GM18508 (cell line): ENCODE measurements at regions not wholly inside any gene's neighbourhood (a gene's known extent, or its start where the extent isn't known, plus 50 kb on each side); places are given as distances from the start of the nearest gene placed in this dataset.

Source experiments
- ATAC-seq: cut with Tn5 transposase; IDR thresholded peaks from one replicate; pipeline ENCODE4 v1.9.1; 2021; ENCODE audit warnings: moderate number of reproducible peaks; ENCODE audit not compliant: insufficient read depth, unreplicated experiment

- no peak for ATAC-seq
Measured at GRCh38 chr3:117228466-117228865, 518.9 kb downstream of the TUSC7 start.

DNA sequence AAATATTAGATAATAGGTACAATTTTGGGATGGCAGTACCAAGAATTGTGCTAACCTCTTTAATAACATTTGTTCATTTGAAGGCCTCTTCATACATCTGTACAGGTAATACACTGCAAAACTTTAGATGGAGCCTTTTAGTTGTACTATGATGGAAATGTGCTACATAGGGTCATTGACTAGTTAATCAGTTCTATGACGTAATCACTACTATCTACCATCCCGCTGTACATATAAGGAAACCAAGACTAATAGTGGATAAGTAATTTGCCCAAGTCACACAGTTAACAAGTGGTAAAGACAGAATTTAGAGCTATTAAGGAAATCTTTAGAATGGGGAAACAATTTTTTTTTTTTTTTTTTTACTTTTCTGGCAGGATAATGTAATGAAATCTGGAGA lies 521.3 kb downstream of the TUSC7 start:
- no peak for ATAC-seq

GRCh38 chr3:117234331-117234730 lies 524.8 kb downstream of the TUSC7 start:
- no peak for ATAC-seq

- no peak for ATAC-seq
Measured at GRCh38 chr3:117235304-117235703, 525.7 kb downstream of the TUSC7 start.

DNA sequence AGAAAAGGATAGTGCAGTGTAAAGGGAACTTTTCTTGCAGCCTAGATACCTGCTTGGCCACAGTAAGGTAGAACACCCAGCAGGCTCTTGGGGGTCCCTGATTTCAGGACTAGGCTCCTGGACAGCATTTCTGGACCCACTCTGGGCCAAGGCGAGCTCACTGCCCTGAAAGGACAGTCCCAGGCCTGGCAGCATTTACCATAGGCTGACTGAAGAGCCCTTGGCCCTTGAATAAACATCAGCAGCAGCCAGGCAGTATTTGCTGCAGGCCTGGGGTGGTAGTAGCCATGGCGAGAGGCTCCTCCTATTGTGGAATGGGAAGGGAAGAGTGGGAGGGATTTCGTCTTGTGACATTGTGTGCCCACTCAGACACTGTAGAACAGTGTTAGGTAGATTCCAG lies 529.2 kb downstream of the TUSC7 start:
- no peak for ATAC-seq

DNA sequence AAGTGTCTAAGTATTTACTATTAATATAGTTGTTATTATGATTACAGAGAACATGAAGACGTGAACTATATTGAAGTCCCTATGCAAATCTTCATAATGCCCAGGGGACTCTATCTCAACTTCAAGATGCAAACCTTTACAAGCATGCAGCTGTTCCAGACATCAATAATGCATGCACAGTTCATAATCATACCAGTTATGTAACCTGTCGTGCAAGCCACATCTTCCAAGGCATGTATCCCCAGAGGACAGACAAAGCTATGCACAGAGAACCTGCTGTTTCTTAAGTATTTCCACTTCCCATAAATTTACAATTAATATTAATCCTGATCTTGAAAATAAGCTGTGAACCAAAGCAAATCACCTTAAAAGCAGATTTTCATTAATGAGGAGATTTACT lies 534.1 kb downstream of the TUSC7 start:
- no peak for ATAC-seq

DNA sequence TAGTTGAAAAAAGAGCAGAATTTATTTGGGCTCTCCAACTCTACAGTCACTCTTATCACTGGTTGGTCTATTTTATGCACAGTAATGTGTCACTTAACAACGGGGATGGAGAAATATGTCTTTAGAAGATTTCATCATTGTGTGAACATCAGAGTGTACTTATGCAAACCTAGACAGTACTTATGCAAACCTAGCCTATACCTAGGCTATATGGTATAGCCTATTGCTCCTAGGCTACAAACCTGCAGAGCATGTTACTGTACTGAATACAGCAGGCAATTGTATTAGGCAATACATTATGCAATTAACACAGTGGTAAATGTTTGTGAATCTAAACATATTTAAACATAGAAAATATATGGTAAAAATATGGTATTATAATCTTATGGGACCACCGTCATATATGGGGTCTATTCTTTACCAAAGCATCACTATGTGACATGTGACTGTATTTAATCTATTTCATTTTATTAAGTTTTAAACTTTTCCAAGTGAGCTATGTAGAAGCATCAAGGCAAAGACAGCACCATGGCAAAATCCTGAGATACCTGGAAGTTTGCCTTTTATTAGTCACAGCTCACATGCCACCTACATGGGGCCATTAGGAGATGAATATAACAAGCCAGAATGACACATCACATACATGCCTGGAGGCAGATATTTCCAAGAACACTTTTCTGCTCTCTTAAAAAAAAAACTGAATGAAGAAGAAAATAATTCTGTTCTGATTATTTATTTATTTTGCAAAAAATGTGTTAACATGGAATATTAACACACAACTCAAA lies 537.4 kb downstream of the TUSC7 start:
- no peak for ATAC-seq

DNA sequence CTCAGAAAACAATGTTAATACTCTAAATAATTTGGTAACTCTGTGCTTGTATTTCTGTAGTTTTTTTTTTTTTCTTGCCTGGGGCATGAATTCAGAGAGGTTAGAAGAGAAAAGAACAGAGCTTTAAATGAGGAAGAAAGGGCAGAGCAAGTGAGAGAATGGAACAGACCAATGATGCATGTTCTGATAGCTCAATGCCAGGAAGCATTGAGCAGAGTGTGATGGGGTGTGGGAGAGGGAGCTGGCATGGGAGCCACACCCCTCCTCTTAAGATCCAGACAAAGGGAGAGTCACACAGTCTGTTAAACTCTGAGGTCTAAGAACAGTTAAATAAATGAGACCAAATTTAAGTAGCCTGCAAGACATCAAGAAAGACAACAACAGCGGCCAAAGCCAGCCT lies 538.6 kb downstream of the TUSC7 start:
- no peak for ATAC-seq

- ATAC-seq, result no peak
Measured at GRCh38 chr3:117252208-117252607, 542.6 kb downstream of the TUSC7 start.

DNA sequence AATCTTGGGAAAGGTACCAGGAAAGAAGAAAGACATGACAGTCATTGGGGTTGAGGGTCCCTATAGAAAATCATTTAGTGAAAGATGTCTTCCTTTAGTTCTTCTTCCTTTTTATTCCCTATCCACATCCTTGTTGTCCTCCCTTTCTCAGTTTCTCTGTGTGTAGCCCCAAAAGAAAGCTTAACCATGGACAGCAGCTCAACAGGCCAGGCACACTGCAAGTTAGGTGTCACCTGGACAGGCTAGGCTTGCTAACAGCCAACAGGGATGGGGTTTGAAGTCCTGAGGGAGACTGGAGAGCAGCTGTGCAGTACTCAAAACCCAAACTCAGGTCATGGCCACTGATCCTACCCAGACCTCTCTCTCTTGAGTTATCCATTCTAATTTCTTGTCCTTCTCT lies 543.1 kb downstream of the TUSC7 start:
- ATAC-seq, result no peak

DNA sequence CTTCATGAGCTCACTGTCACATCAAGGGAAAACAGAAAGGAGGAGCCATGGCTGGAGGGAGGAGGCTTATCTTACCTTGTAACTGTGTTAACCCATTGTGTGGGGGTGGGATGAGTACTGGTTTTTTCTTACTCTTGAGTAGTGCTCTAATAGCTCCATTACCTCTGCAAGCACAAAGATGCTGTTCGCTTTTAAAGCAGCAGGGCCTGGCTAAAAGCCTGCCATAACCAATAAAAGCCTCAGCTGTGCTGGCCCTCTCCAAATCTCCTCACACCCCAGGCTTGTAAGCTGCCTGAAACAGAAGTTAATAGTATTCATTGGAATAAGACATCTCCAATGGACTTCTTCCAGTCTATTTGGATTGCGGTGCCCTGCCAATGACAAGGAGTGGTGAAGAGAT lies 544.1 kb downstream of the TUSC7 start:
- ATAC-seq, result no peak

- no peak for ATAC-seq
Measured at GRCh38 chr3:117254985-117255384, 545.4 kb downstream of the TUSC7 start.

GRCh38 chr3:117255736-117256135 lies 546.2 kb downstream of the TUSC7 start:
- no peak for ATAC-seq

DNA sequence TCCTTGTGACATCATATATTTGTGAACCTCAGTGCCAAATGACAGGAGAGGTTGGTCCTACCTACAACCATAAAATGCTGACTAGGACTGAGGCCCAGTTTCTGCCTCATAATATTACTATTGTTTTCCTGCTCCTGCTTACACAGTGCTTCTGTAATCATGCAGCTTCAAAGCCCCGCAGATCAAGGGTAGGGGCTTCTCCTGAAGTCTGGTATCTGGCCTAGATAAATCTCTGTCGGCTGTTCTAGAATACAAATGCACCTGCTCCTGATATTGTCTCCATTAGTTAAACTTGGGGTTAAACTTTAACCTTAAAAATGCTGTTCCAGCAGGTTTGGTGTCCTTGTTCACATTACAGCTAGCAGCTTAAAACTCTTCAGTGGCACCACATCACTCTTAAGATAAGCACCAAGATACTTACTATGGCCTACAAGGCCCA lies 552.4 kb downstream of the TUSC7 start:
- ATAC-seq, result no peak

- no peak for ATAC-seq
Measured at GRCh38 chr3:117263270-117263669, 553.7 kb downstream of the TUSC7 start.

DNA sequence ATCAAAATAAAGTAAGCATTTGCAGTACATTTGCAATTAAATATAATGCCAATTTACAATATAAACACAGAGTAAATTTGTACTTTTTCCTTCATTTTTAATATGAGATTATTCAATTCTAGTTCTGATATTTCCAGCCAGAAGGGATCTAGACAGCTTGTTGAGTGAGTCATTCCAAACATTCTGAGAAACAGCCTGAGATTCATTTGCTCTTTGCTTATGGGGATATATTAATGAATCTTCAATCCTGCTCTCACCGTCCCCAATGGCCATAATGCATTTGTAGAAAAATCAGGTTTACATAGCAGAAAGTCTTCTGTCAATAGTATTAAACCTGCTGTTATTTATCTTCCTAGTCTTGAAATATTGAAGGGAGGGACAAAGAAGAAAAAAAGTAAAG lies 554.2 kb downstream of the TUSC7 start:
- ATAC-seq, result no peak

- ATAC-seq, result no peak
Measured at GRCh38 chr3:117264204-117264994, 554.8 kb downstream of the TUSC7 start.

- ATAC-seq, result no peak
Measured at GRCh38 chr3:117266806-117267205, 557.2 kb downstream of the TUSC7 start.

DNA sequence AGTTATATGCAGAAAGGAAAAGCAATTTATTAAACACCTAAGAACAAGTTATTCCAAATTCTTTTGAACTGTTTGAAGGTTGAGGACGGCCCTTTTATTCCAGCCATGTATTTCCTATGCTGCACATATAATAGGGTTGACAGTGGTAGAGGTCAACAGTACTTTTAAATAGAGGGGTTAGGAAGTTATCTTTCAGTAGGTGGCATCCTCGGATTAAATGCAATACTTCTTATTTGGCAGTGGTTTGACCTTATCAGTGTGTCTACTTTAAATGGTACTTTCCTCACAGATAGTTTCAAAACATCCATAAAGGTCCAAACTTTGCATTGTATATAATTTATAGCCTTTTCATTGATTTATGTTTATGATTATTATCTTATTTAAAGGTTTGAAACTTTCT lies 558.7 kb downstream of the TUSC7 start:
- no peak for ATAC-seq

DNA sequence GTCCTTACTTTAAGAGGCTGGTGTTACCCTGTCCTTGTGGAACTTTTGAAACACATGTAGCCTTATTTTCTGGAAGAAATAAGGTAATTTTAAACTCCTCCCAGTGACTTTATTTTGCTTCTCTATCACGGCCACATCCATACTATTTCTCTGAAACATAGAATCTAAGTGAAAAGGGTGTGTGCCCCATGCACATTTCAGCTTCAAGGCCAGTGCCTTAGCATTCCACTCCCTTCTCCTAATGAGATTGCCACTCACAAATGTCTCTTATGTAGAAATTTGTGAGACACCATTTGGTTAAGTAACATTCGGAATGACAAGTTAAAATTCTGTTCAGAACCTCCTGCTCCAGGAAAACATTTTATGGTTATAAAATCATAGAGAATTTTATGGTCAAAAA lies 562.7 kb downstream of the TUSC7 start:
- ATAC-seq, result no peak

GRCh38 chr3:117272876-117273523 lies 563.4 kb downstream of the TUSC7 start:
- no peak for ATAC-seq
